ENCODE measurements at regions not wholly inside any gene's neighbourhood (a gene's known extent, or its start where the extent isn't known, plus 50 kb on each side); places are given as distances from the start of the nearest gene placed in this dataset.

GRCh38 chr3:23111286-23111685 lies 91.8 kb upstream of the UBE2E2 start:
- CTCF ChIA-PET (ENCODE audit: partially characterized antibody): no interaction called here
- peaks cover 0 to 1% of the 10 kb centered on the region in 2 donors for H3K27me3 Mint-ChIP-seq

GRCh38 chr3:23111797-23112196 lies 91.3 kb upstream of the UBE2E2 start:
- H3K27me3 Mint-ChIP-seq: peaks cover 0 to 1% of the 10 kb centered on the region in 2 donors
- H3K9me3 Mint-ChIP-seq: peaks cover 0 to 8% (median 0%) of the 10 kb centered on the region in 8 donors
- no peaks in the 10 kb centered on the region for H3K4me1 Mint-ChIP-seq
- Histone ChIP-seq H3K27ac (ENCODE audit: low read depth, low read length) (no peak overlapping the region), H3K4me3 (ENCODE audit: low read length in 2 of 2) (no peak overlapping the region), H3K36me3 (ENCODE audit: insufficient read depth, low read length) (no peaks in the 10 kb centered on the region), H3K27me3 (ENCODE audit: insufficient read depth, low read length) (no peaks in the 10 kb centered on the region), H3K4me1 (ENCODE audit: insufficient read depth, low read length) (no peaks in the 10 kb centered on the region), H3K9me3 (ENCODE audit: control insufficient read depth in 1 of 2, low read length in 2 of 2) (no peaks in the 10 kb centered on the region)
- ChIA-PET POLR2A (ENCODE audit: partially characterized antibody) (no interaction called here), CTCF (ENCODE audit: partially characterized antibody) (no interaction called here)
- no peaks in the 10 kb centered on the region for H3K36me3 Mint-ChIP-seq
- DNase-seq: no peak
- intact Hi-C loops (cut with micrococcal nuclease): no loop called here
- no peak overlapping the region for H3K4me3 Mint-ChIP-seq
- no peak overlapping the region for H3K27ac Mint-ChIP-seq

More at GRCh38 chr3:23111286-23111685, 91.8 kb upstream of the UBE2E2 start:
- H3K27ac Mint-ChIP-seq: no peak overlapping the region
- Histone ChIP-seq H3K4me3 (ENCODE audit: low read length in 2 of 2) (no peak overlapping the region), H3K36me3 (ENCODE audit: insufficient read depth, low read length) (no peaks in the 10 kb centered on the region), H3K27ac (ENCODE audit: low read depth, low read length) (no peak overlapping the region), H3K4me1 (ENCODE audit: insufficient read depth, low read length) (no peaks in the 10 kb centered on the region), H3K27me3 (ENCODE audit: insufficient read depth, low read length) (no peaks in the 10 kb centered on the region), H3K9me3 (ENCODE audit: control insufficient read depth in 1 of 2, low read length in 2 of 2) (no peaks in the 10 kb centered on the region)
- no peak overlapping the region for H3K4me3 Mint-ChIP-seq
- POLR2A ChIA-PET (ENCODE audit: partially characterized antibody): no interaction called here
- H3K36me3 Mint-ChIP-seq: no peaks in the 10 kb centered on the region
- DNase-seq: no peak
- no peaks in the 10 kb centered on the region for H3K4me1 Mint-ChIP-seq
- intact Hi-C loops (cut with micrococcal nuclease): no loop called here
- peaks cover 0 to 8% (median 0%) of the 10 kb centered on the region in 8 donors for H3K9me3 Mint-ChIP-seq

GRCh38 chr3:23112491-23112890 lies 90.6 kb upstream of the UBE2E2 start:
- Histone ChIP-seq H3K4me3 (ENCODE audit: low read length in 2 of 2) (no peak overlapping the region), H3K4me1 (ENCODE audit: insufficient read depth, low read length) (no peaks in the 10 kb centered on the region), H3K36me3 (ENCODE audit: insufficient read depth, low read length) (no peaks in the 10 kb centered on the region), H3K9me3 (ENCODE audit: control insufficient read depth in 1 of 2, low read length in 2 of 2) (no peaks in the 10 kb centered on the region), H3K27me3 (ENCODE audit: insufficient read depth, low read length) (no peaks in the 10 kb centered on the region), H3K27ac (ENCODE audit: low read depth, low read length) (no peak overlapping the region)
- Mint-ChIP-seq H3K4me3 (no peak overlapping the region), H3K36me3 (no peaks in the 10 kb centered on the region), H3K27ac (no peak overlapping the region), H3K9me3 (peaks cover 0 to 8% (median 0%) of the 10 kb centered on the region in 8 donors), H3K27me3 (peaks cover 0 to 1% of the 10 kb centered on the region in 2 donors), H3K4me1 (no peaks in the 10 kb centered on the region)
- ChIA-PET CTCF (ENCODE audit: partially characterized antibody) (no interaction called here), POLR2A (ENCODE audit: partially characterized antibody) (no interaction called here)
- intact Hi-C loops (cut with micrococcal nuclease): no loop called here
- DNase-seq: no peak

- no peaks in the 10 kb centered on the region for H3K36me3 Mint-ChIP-seq
- Histone ChIP-seq H3K36me3 (ENCODE audit: insufficient read depth, low read length) (no peaks in the 10 kb centered on the region), H3K27me3 (ENCODE audit: insufficient read depth, low read length) (no peaks in the 10 kb centered on the region), H3K4me1 (ENCODE audit: insufficient read depth, low read length) (no peaks in the 10 kb centered on the region), H3K9me3 (ENCODE audit: control insufficient read depth in 1 of 2, low read length in 2 of 2) (no peaks in the 10 kb centered on the region), H3K4me3 (ENCODE audit: low read length in 2 of 2) (no peak overlapping the region), H3K27ac (ENCODE audit: low read depth, low read length) (no peak overlapping the region)
- H3K4me1 Mint-ChIP-seq: no peaks in the 10 kb centered on the region
- no peak overlapping the region for H3K27ac Mint-ChIP-seq
- no peak for DNase-seq
- no peak overlapping the region for H3K4me3 Mint-ChIP-seq
- no peaks in the 10 kb centered on the region for H3K27me3 Mint-ChIP-seq
- CTCF ChIA-PET (ENCODE audit: partially characterized antibody): no interaction called here
- intact Hi-C loops (cut with micrococcal nuclease): no loop called here
- peaks cover 0 to 8% (median 0%) of the 10 kb centered on the region in 8 donors for H3K9me3 Mint-ChIP-seq
- POLR2A ChIA-PET (ENCODE audit: partially characterized antibody): no interaction called here
Observed at GRCh38 chr3:23113455-23114171, 89.5 kb upstream of the UBE2E2 start.

- no peak overlapping the region for H3K27ac ChIP-seq (ENCODE audit: low read depth, low read length)
- Mint-ChIP-seq H3K9me3 (peaks cover 0 to 3% (median 0%) of the 10 kb centered on the region in 8 donors), H3K36me3 (no peaks in the 10 kb centered on the region), H3K27me3 (no peaks in the 10 kb centered on the region), H3K27ac (no peak overlapping the region), H3K4me3 (no peak overlapping the region), H3K4me1 (no peaks in the 10 kb centered on the region)
- no peaks in the 10 kb centered on the region for H3K4me1 ChIP-seq (ENCODE audit: insufficient read depth, low read length)
- no peak overlapping the region for H3K4me3 ChIP-seq (ENCODE audit: low read length in 2 of 2)
- CTCF ChIA-PET (ENCODE audit: partially characterized antibody): interaction anchor here (1.3 kb wide), 1 partner anchor 22 kb away, joined by 3 read pairs; no protein-coding TSS in a partner anchor
- no peaks in the 10 kb centered on the region for H3K36me3 ChIP-seq (ENCODE audit: insufficient read depth, low read length)
- no peak for DNase-seq
- H3K27me3 ChIP-seq (ENCODE audit: insufficient read depth, low read length): no peaks in the 10 kb centered on the region
- intact Hi-C loops (cut with micrococcal nuclease): no loop called here
- H3K9me3 ChIP-seq (ENCODE audit: control insufficient read depth in 1 of 2, low read length in 2 of 2): no peaks in the 10 kb centered on the region
- POLR2A ChIA-PET (ENCODE audit: partially characterized antibody): no interaction called here
Observed at GRCh38 chr3:23114432-23114831, 88.7 kb upstream of the UBE2E2 start.

- intact Hi-C loops (cut with micrococcal nuclease): no loop called here
- Mint-ChIP-seq H3K27me3 (no peaks in the 10 kb centered on the region), H3K27ac (no peak overlapping the region), H3K4me3 (no peak overlapping the region), H3K9me3 (peaks cover 0 to 3% (median 0%) of the 10 kb centered on the region in 8 donors), H3K36me3 (no peaks in the 10 kb centered on the region), H3K4me1 (no peaks in the 10 kb centered on the region)
- ChIA-PET CTCF (ENCODE audit: partially characterized antibody) (interaction anchor here (1.3 kb wide), 1 partner anchor 22 kb away, joined by 3 read pairs; no protein-coding TSS in a partner anchor), POLR2A (ENCODE audit: partially characterized antibody) (no interaction called here)
- DNase-seq: no peak
- Histone ChIP-seq H3K4me1 (ENCODE audit: insufficient read depth, low read length) (no peaks in the 10 kb centered on the region), H3K36me3 (ENCODE audit: insufficient read depth, low read length) (no peaks in the 10 kb centered on the region), H3K27me3 (ENCODE audit: insufficient read depth, low read length) (no peaks in the 10 kb centered on the region), H3K4me3 (ENCODE audit: low read length in 2 of 2) (no peak overlapping the region), H3K9me3 (ENCODE audit: control insufficient read depth in 1 of 2, low read length in 2 of 2) (no peaks in the 10 kb centered on the region), H3K27ac (ENCODE audit: low read depth, low read length) (no peak overlapping the region)
Observed at GRCh38 chr3:23115171-23115877, 87.8 kb upstream of the UBE2E2 start.

GRCh38 chr3:23116081-23116837 lies 86.9 kb upstream of the UBE2E2 start:
- peaks cover 0 to 3% (median 0%) of the 10 kb centered on the region in 8 donors for H3K9me3 Mint-ChIP-seq
- H3K27ac Mint-ChIP-seq: no peak overlapping the region
- Histone ChIP-seq H3K4me1 (ENCODE audit: insufficient read depth, low read length) (no peaks in the 10 kb centered on the region), H3K4me3 (ENCODE audit: low read length in 2 of 2) (no peak overlapping the region), H3K36me3 (ENCODE audit: insufficient read depth, low read length) (no peaks in the 10 kb centered on the region), H3K27ac (ENCODE audit: low read depth, low read length) (no peak overlapping the region), H3K9me3 (ENCODE audit: control insufficient read depth in 1 of 2, low read length in 2 of 2) (no peaks in the 10 kb centered on the region), H3K27me3 (ENCODE audit: insufficient read depth, low read length) (no peaks in the 10 kb centered on the region)
- POLR2A ChIA-PET (ENCODE audit: partially characterized antibody): no interaction called here
- no peak for DNase-seq
- CTCF ChIA-PET (ENCODE audit: partially characterized antibody): no interaction called here
- H3K4me3 Mint-ChIP-seq: no peak overlapping the region
- H3K27me3 Mint-ChIP-seq: no peaks in the 10 kb centered on the region
- no peaks in the 10 kb centered on the region for H3K36me3 Mint-ChIP-seq
- intact Hi-C loops (cut with micrococcal nuclease): no loop called here
- H3K4me1 Mint-ChIP-seq: no peaks in the 10 kb centered on the region
